Lower leg skin (tissue), 4 donors: ENCODE measurements at regions not wholly inside any gene's neighbourhood (a gene's known extent, or its start where the extent isn't known, plus 50 kb on each side); places are given as distances from the start of the nearest gene placed in this dataset.

Experiments
- DNase-seq, 2 donors: peaks; one replicate each; pipeline ENCODE4 v3.0.0-alpha.2; 2019; ENCODE audit warnings: low spot score in 2 of 2
- H3K4me3 ChIP-seq: fragments of 200-600 bp; sonication (generic); 2 replicates; pipeline ENCODE4 v1.5.1; 2017; ENCODE audit warnings: mild to moderate bottlenecking, low read depth; ENCODE audit not compliant: poor library complexity, severe bottlenecking
- POLR2A ChIP-seq, 2 donors: fragments of 450-650 bp; IDR thresholded peaks; one replicate each; pipeline ENCODE4 v1.6.1; 2016 to 2017; ENCODE audit warnings: antibody characterized with exemption in 2 of 2, mild to moderate bottlenecking in 1 of 2, moderate library complexity in 1 of 2
- WGBS, 2 donors: methylation state at CpG; one replicate each; pipeline ENCODE4 v1.1.5; 2018; 5-methylcytosine and 5-hydroxymethylcytosine counted together
- intact Hi-C: fragments of 100-400 bp; cut with DNase I; formaldehyde crosslinking; loops from one replicate; pipeline ENCODE4 v1.15.0; 2023; ENCODE audit warnings: low total_unique reads
- TF ChIP-seq, protein P1 (sequence below), 3 donors: fragments of 450-650 bp; IDR thresholded peaks; one replicate each; pipeline ENCODE4 v1.5.1; 2016; ENCODE audit warnings: antibody characterized with exemption in 3 of 3, mild to moderate bottlenecking in 3 of 3, moderate library complexity in 2 of 3

DNA sequence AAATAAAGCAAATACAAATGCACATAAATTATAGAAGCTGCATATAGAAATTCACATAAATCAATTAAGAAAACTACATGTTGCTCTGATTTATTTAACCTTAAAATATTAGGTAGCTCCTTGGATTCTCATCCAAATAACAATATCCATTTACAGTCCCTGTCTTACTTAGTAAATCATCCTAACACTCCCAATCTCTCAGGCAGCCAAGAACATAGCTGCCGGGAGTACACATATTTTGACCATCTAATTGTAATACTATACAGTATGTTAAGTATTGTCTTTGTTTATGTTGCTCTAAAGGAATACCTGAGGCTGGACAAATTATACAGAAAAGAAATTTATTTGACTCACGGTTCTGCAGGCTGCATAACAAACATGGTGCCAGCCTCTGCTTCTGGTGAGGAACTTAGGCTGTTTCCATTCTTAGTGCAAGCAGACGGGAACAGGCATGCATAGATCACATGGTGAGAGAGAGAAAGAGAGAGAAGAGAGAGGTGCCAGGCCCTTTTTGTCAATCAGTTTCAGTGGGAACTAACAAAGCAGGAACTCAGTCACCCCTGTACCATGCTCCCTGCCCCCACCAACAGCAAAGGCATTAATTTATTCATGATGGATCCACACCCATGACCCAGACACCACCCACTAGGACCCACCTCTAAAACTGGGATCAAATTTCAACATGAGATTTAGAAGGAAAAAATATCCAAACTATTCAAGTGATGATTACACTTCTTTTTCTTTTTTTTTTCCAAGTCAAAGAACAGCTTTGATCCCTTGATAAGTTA lies 614.8 kb upstream of the TECRL start:
- intact Hi-C loops: no loop called here

DNA sequence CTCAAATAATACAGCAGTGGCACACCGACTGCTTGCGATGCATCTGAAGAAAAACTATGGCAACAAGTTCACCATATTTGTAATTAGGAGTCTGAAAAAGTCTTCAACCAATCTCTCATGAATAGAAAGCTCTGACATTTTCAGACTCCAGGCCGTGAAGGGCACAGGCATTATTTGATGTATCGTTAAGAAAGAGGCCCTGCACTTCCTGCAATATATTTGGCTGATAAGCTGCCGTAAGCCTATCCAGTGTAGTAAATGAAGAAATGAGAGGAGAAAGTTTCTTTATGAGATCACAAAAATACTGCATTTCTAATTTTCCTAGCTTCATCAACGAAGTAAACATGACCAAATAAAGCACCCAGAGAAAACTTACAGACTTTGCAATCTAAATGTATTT lies 613.8 kb upstream of the TECRL start:
- no peak for DNase-seq
- 32 to 38% methylated on average over 6 of the region's 6 CpGs for WGBS, 2 donors
- intact Hi-C loops: no loop called here
- TF ChIP-seq, protein P1, sequence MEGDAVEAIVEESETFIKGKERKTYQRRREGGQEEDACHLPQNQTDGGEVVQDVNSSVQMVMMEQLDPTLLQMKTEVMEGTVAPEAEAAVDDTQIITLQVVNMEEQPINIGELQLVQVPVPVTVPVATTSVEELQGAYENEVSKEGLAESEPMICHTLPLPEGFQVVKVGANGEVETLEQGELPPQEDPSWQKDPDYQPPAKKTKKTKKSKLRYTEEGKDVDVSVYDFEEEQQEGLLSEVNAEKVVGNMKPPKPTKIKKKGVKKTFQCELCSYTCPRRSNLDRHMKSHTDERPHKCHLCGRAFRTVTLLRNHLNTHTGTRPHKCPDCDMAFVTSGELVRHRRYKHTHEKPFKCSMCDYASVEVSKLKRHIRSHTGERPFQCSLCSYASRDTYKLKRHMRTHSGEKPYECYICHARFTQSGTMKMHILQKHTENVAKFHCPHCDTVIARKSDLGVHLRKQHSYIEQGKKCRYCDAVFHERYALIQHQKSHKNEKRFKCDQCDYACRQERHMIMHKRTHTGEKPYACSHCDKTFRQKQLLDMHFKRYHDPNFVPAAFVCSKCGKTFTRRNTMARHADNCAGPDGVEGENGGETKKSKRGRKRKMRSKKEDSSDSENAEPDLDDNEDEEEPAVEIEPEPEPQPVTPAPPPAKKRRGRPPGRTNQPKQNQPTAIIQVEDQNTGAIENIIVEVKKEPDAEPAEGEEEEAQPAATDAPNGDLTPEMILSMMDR (IDR thresholded peaks at IDR 0.05): no peak
- no peak for TF ChIP-seq POLR2A (IDR thresholded peaks at IDR 0.05)
- H3K4me3 ChIP-seq: no peak overlapping the region

More for the DNA sequence above, 614.8 kb upstream of the TECRL start:
- 31 to 34% methylated on average over 3 of the region's 3 CpGs for WGBS, 2 donors
- TF ChIP-seq, protein P1 (IDR thresholded peaks at IDR 0.05): no peak
- TF ChIP-seq POLR2A (IDR thresholded peaks at IDR 0.05): no peak
- H3K4me3 ChIP-seq: no peak overlapping the region
- DNase-seq: no peak

DNA sequence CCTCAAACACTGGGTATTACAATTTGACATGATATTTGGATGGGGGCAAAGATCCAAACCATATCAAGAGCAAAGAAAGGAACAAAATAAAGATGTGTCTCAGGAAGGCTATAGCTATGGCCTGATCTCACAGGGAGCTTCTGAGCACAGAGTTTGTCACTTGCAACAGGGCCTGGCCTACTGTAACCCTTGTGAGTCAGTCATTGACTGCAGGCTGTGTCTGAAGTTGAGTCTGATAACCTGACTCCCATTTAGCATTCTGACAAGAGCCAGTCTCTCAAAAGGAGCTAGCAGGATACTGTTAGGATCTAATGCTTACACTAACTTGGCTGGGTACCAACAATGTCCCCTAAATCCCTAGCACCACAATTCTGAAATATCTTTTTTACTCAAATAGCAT lies 612.5 kb upstream of the TECRL start:
- H3K4me3 ChIP-seq: no peak overlapping the region
- no peak for DNase-seq
- intact Hi-C loops: no loop called here
- TF ChIP-seq, protein P1 (IDR thresholded peaks at IDR 0.05): no peak
- TF ChIP-seq POLR2A (IDR thresholded peaks at IDR 0.05): no peak

DNA sequence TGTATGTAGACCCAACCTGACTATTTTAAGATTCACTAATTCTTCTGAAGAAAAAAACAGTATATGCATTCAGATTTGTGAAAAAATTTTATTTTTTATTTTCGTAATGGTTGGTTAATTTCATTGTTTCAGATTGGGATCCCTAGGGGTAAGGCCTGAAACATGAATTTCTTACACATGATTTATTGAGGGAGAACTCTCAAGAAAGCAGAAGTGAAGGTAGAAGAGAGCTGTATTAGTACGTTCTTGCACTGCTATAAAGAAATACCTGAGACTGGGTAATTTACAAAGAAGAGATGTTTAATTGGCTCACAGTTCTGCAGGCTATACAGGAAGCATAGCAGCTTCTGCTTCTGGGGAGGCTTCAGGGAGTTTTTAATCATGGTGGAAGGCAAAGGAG lies 611.9 kb upstream of the TECRL start:
- WGBS, 2 donors: 73 to 76% methylated on average over 2 of the region's 2 CpGs
- no peak for DNase-seq
- intact Hi-C loops: no loop called here
- no peak for TF ChIP-seq POLR2A (IDR thresholded peaks at IDR 0.05)
- TF ChIP-seq, protein P1 (IDR thresholded peaks at IDR 0.05): no peak
- H3K4me3 ChIP-seq: no peak overlapping the region

DNA sequence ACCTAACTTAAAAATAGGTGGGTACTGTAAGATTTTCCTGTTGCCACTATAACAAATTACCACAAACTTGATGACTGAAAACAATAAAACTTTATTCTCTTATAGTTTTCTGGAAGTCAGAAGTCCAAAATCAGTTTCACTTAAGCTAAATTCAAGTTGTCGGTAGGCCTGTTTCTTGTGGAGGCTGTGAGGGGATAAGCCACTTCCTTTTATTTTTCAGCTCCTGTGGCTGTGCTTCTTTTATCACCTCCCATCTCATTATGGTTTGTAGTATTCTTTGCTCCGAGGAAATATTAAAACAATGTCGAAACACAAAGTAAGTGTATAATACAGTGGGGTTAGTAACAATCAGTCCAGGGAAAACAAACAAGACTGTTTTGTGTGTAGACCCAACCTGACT lies 610.5 kb upstream of the TECRL start:
- intact Hi-C loops: no loop called here

More for the DNA sequence above, 610.5 kb upstream of the TECRL start:
- no peak overlapping the region for H3K4me3 ChIP-seq
- 63 to 74% methylated on average over 3 of the region's 3 CpGs for WGBS, 2 donors
- DNase-seq: no peak
- TF ChIP-seq, protein P1 (IDR thresholded peaks at IDR 0.05): no peak
- TF ChIP-seq POLR2A (IDR thresholded peaks at IDR 0.05): no peak
